ENCODE measurements at regions not wholly inside any gene's neighbourhood (a gene's known extent, or its start where the extent isn't known, plus 50 kb on each side); places are given as distances from the start of the nearest gene placed in this dataset.

DNA sequence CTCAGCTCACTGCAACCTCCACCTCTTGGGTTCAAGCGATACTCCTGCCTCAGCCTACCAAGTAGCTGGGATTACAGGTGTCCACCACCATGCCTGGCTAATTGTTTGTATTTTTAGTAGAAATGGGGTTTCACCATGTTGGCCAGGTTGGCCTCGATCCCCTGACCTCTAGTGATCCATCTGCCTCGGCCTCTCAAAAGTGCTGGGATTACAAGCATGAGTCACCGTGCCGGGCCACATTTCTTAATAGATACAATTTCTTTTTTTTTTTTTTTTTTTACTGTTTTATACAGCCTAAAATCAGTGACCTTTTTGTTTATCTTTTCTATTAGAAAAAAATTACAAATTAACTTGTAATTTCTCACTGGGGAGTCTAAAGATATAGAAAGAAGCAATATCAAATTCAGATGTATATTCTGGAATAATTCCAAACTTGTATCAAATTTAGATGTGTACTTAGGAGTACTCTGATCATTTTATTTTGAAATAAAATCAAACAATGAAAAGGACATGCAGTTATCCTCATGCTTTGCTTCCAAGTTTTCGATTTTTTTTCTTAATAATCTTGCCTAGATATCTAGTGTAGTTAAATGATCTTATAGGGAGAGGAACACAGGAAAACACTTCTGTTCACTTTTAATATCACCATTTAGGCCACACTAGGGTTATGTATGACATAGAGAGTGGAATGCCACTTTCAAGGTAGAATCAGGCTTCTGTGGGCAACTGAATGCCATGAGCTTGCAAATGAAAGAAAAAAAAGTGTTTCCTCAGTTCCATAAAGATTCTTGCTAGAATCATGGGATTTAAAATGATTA, 1089.3 kb downstream of the SUCLG1 start:
- TF ChIP-seq, protein P1, sequence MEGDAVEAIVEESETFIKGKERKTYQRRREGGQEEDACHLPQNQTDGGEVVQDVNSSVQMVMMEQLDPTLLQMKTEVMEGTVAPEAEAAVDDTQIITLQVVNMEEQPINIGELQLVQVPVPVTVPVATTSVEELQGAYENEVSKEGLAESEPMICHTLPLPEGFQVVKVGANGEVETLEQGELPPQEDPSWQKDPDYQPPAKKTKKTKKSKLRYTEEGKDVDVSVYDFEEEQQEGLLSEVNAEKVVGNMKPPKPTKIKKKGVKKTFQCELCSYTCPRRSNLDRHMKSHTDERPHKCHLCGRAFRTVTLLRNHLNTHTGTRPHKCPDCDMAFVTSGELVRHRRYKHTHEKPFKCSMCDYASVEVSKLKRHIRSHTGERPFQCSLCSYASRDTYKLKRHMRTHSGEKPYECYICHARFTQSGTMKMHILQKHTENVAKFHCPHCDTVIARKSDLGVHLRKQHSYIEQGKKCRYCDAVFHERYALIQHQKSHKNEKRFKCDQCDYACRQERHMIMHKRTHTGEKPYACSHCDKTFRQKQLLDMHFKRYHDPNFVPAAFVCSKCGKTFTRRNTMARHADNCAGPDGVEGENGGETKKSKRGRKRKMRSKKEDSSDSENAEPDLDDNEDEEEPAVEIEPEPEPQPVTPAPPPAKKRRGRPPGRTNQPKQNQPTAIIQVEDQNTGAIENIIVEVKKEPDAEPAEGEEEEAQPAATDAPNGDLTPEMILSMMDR (conservative IDR thresholded peaks at IDR 0.05; ENCODE audit: low read depth, low read length), result no peak
- TF ChIP-seq EZH2 (IDR thresholded peaks at IDR 0.05; ENCODE audit: borderline replicate concordance, low read depth, low read length, poor library complexity, severe bottlenecking), result no peak

Data from A673 (cell line).